Endothelial cell of umbilical vein (primary cell): ENCODE measurements at regions not wholly inside any gene's neighbourhood (a gene's known extent, or its start where the extent isn't known, plus 50 kb on each side); places are given as distances from the start of the nearest gene placed in this dataset.
"Not testable (repeated sequence)": the region's sequence is repeated elsewhere in the genome, so short reads cannot be mapped to it uniquely, and the experiment has no call there.

ENCODE experiments used
- BruUV-seq: library from RNA; stranded (reverse); fragments of 400-500 nt; replicated peaks from 2 replicates; lab custom pipeline; 2021; lab: Mats Ljungman, UMichigan
- CTCF ChIA-PET: fragments of 300-600, 350-600 bp; sonication (Branson Sonifier 250); formaldehyde crosslinking; loops from one replicate; lab custom pipeline; 2021; ENCODE audit warnings: antibody characterized with exemption, inconsistent platforms; lab: Charles Lee
- POLR2A ChIA-PET: fragments of 300-600, 350-600 bp; sonication (Branson Sonifier 250); formaldehyde crosslinking; loops from one replicate; lab custom pipeline; 2021; ENCODE audit warnings: antibody characterized with exemption, inconsistent platforms; lab: Charles Lee
- DNase-seq: peaks from one replicate; pipeline ENCODE4 v3.0.0-alpha.2; 2011; ENCODE audit warnings: low read depth, low spot score
- FAIRE-seq: peaks from 2 replicates; lab custom pipeline; 2011; peaks lifted over from hg19 to GRCh38; lab: Jason Lieb, UNC
- H2AFZ ChIP-seq: 2 replicates; pipeline ENCODE4 v1.6.0; 2012; ENCODE audit warnings: low read depth, low read length, control low read depth, inconsistent platforms
- H3K27ac ChIP-seq: 2 replicates; pipeline ENCODE4 v1.5.1; 2011; ENCODE audit warnings: low read depth, mild to moderate bottlenecking, control low read depth, low read length, moderate library complexity; ENCODE audit not compliant: insufficient read depth
- H3K27me3 ChIP-seq, 2 experiments: 2 replicates each; pipeline versions ENCODE4 v1.6.0 to v1.6.1; 2011; ENCODE audit warnings: low read length in 2 of 2, mixed read lengths in 1 of 2; ENCODE audit not compliant: control insufficient read depth in 2 of 2, insufficient read depth in 2 of 2
- H3K36me3 ChIP-seq, 2 experiments: 2 replicates in 1 of 2; 3 replicates in 1 of 2; pipeline ENCODE4 v1.5.1; 2011; ENCODE audit warnings: low read length in 2 of 2, mild to moderate bottlenecking in 1 of 2, moderate library complexity in 1 of 2; ENCODE audit not compliant: control insufficient read depth in 2 of 2, insufficient read depth in 2 of 2; ENCODE audit errors: extremely low read depth in 1 of 2
- H3K4me1 ChIP-seq: 3 replicates; pipeline ENCODE4 v1.5.1; 2011; ENCODE audit warnings: mild to moderate bottlenecking, low read length; ENCODE audit not compliant: control insufficient read depth, insufficient read depth; ENCODE audit errors: extremely low read depth
- H3K4me2 ChIP-seq: 2 replicates; pipeline ENCODE4 v1.6.1; 2011; ENCODE audit warnings: low read length, control low read depth, mixed read lengths; ENCODE audit not compliant: insufficient read depth
- H3K4me3 ChIP-seq, 3 experiments: fragments of 200-600 bp in 1 of 3; sonication (generic), shearing (Covaris generic) in 1 of 3; replicated peaks in 1 of 3; 2 replicates each; pipeline ENCODE4 v1.5.1; 2011 to 2016; ENCODE audit warnings: control low read depth in 3 of 3, low read length in 3 of 3, mild to moderate bottlenecking in 2 of 3, inconsistent platforms in 1 of 3, low read depth in 1 of 3, moderate library complexity in 1 of 3; ENCODE audit not compliant: insufficient read depth in 1 of 3
- H3K79me2 ChIP-seq: 2 replicates; pipeline ENCODE4 v1.6.0; 2012; ENCODE audit warnings: low read length, inconsistent platforms; ENCODE audit not compliant: control insufficient read depth, insufficient read depth
- H3K9ac ChIP-seq: replicated peaks from 2 replicates; pipeline ENCODE3; 2011; ENCODE audit warnings: low read length, control low read depth; ENCODE audit not compliant: insufficient read depth; ENCODE audit errors: extremely low read depth
- H3K9me1 ChIP-seq: replicated peaks from 3 replicates; pipeline ENCODE4 v1.6.0; 2011; ENCODE audit warnings: mild to moderate bottlenecking, low read length; ENCODE audit not compliant: control insufficient read depth, insufficient read depth; ENCODE audit errors: extremely low read depth
- H3K9me3 ChIP-seq: replicated peaks from 2 replicates; pipeline ENCODE4 v1.5.1; 2012; ENCODE audit warnings: low read length, inconsistent platforms; ENCODE audit not compliant: control insufficient read depth, insufficient read depth
- H4K20me1 ChIP-seq: replicated peaks from 2 replicates; pipeline ENCODE3; 2011; ENCODE audit warnings: mild to moderate bottlenecking, low read length; ENCODE audit not compliant: control insufficient read depth, insufficient read depth; ENCODE audit errors: extremely low read depth
- CTCF ChIP-seq, 2 donors: IDR thresholded peaks; 1 replicate in 1 of 2; 2 replicates in 1 of 2; pipeline ENCODE4 v1.5.1; 2011; ENCODE audit warnings: low read length in 2 of 2, mild to moderate bottlenecking in 2 of 2, moderate library complexity in 2 of 2, control low read depth in 1 of 2, inconsistent platforms in 1 of 2, low read depth in 1 of 2; ENCODE audit not compliant: insufficient read depth in 1 of 2; ENCODE audit errors: extremely low read depth in 1 of 2
- GATA2 ChIP-seq: IDR thresholded peaks from 2 replicates; pipeline ENCODE4 v1.7.0; 2011; ENCODE audit warnings: low read depth, mild to moderate bottlenecking, moderate library complexity, mixed read lengths, low read length; ENCODE audit not compliant: insufficient read length, insufficient read depth
- MYC ChIP-seq: IDR thresholded peaks from one replicate; pipeline ENCODE4 v1.6.1; 2011; ENCODE audit warnings: mild to moderate bottlenecking, low read depth, low read length
- POLR2A ChIP-seq: IDR thresholded peaks from 2 replicates; pipeline ENCODE4 v1.6.1; 2012; ENCODE audit warnings: low read depth, mild to moderate bottlenecking, control low read depth, low read length
- dilution Hi-C: fragments of 300-500 bp; cut with MboI; formaldehyde crosslinking; loops from one replicate; pipeline ENCODE4 v1.15.0; 2019; ENCODE audit warnings: low sequenced_read_pairs; ENCODE audit not compliant: extremely low pct_ligation_motif_present
- intact Hi-C: fragments of 100-400 bp; cut with micrococcal nuclease; formaldehyde crosslinking; loops from one replicate; pipeline ENCODE4 v1.10.0; 2022

GRCh38 chr7:17046666-17047065 lies 164.9 kb upstream of the AGR3 start:
- no peak overlapping the region for H3K4me3 ChIP-seq
- ChIA-PET POLR2A (no interaction called here), CTCF (interaction anchor here (1.3 to 2.5 kb wide), 3 partner anchors 16 to 255 kb away, joined by 3 to 10 read pairs (median 10); no protein-coding TSS in a partner anchor)
- H3K9me1 ChIP-seq: no peaks in the 10 kb centered on the region
- dilution Hi-C loops: no loop called here
- H3K9ac ChIP-seq: no peak overlapping the region
- BruUV-seq: no TSS peak
- DNase-seq (no peak), FAIRE-seq (no peak)
- no peak overlapping the region for H3K4me2 ChIP-seq
- H3K9me3 ChIP-seq: no peaks in the 10 kb centered on the region
- no peaks in the 10 kb centered on the region for H4K20me1 ChIP-seq
- no peaks in the 10 kb centered on the region for H3K36me3 ChIP-seq
- H2AFZ ChIP-seq: no peak overlapping the region
- no peak for TF ChIP-seq MYC
- TF ChIP-seq GATA2: no peak
- TF ChIP-seq CTCF (IDR thresholded peaks at IDR 0.05; ENCODE audit: extremely low read depth in 1 of 2, insufficient read depth in 1 of 2, low read depth in 1 of 2, low read length in 2 of 2): no peak
- no peak for TF ChIP-seq POLR2A
- H3K27ac ChIP-seq: no peak overlapping the region
- no peaks in the 10 kb centered on the region for H3K79me2 ChIP-seq
- H3K4me1 ChIP-seq: peaks cover 28% of the 10 kb centered on the region
- no peaks in the 10 kb centered on the region for H3K27me3 ChIP-seq
- intact Hi-C loops: loop anchor here (10.0 kb wide), 1 partner anchor 358 kb away; no protein-coding TSS in a partner anchor

GRCh38 chr7:17053164-17053563 lies 171.4 kb upstream of the AGR3 start:
- H3K27ac ChIP-seq, H3K36me3 ChIP-seq, intact Hi-C loops, H4K20me1 ChIP-seq, H3K27me3 ChIP-seq, H3K4me1 ChIP-seq, FAIRE-seq, DNase-seq, H3K4me3 ChIP-seq, BruUV-seq, H3K9ac ChIP-seq, H3K4me2 ChIP-seq, H2AFZ ChIP-seq, H3K9me1 ChIP-seq, dilution Hi-C loops, H3K9me3 ChIP-seq, H3K79me2 ChIP-seq: not testable (repeated sequence)
- CTCF ChIA-PET: interaction anchor here (1.9 kb wide), 1 partner anchor 248 kb away, joined by 5 read pairs; no protein-coding TSS in a partner anchor
- POLR2A ChIA-PET: interaction anchor here (0.6 kb wide), 1 partner anchor 751 kb away, joined by 6 read pairs; no protein-coding TSS in a partner anchor
